AG20443 (cell line): ENCODE measurements at regions not wholly inside any gene's neighbourhood (a gene's known extent, or its start where the extent isn't known, plus 50 kb on each side); places are given as distances from the start of the nearest gene placed in this dataset.
"Not testable (repeated sequence)": the region's sequence is repeated elsewhere in the genome, so short reads cannot be mapped to it uniquely, and the experiment has no call there.

Experiments
- DNase-seq: peaks from one replicate; pipeline ENCODE4 v3.0.0; 2012; ENCODE audit warnings: low spot score, mixed read lengths

DNA sequence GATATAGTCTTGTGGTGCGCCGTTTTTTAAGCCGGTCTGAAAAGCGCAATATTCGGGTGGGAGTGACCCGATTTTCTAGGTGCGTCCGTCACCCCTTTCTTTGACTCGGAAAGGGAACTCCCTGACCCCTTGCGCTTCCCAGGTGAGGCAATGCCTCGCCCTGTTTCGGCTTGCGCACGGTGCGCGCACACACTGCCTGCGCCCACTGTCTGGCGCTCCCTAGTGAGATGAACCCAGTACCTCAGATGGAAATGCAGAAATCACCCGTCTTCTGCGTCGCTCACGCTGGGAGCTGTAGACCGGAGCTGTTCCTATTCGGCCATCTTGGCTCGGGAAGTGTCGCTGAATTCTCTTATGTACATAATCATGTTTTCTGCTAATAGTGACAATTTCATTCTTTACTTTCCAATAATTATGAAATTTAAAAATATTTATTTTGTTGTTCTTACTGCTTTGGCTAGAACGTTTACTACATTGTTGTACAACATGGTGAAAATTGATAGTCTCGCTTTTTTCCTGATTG is 61.2 kb upstream of the MINDY3 start:
- not testable (repeated sequence) for DNase-seq

DNA sequence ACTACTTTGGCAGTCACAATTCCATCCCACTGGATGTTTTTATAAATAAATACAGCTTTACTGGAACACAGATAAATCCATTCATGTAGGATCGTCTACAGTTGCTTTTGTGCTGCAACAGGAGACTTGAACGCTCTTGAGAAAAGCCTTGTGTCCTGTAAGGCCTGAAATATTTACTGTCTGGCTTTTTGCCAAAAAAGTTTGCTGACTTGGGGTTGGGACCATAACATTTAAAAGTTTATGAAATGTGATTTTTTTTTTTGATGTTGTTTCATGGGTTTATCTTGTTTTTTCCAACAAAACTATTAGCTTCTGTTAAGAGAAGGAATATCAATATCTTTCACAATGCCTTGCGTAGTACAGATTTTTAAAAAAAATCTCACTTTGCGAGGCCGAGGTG is 71.1 kb upstream of the MINDY3 start:
- no peak for DNase-seq

DNA sequence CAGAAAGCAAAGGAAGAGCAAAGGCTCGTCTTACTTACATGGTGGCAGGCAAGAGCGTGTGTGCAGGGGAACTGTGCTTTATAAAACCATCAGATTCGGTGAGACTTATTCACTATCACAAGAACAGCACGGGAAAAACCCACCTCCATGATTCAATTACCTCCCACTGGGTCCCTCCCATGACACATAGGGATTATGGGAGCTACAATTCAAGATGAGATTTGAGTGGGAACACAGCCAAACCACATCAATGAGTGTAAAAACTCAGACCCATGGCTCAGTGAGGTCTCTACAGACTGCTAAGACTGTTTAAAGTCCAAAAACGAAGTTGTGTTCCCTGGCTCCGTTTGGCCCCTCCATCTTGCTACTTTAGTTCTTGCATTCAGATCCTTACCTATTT is 79.2 kb upstream of the MINDY3 start:
- not testable (repeated sequence) for DNase-seq

DNA sequence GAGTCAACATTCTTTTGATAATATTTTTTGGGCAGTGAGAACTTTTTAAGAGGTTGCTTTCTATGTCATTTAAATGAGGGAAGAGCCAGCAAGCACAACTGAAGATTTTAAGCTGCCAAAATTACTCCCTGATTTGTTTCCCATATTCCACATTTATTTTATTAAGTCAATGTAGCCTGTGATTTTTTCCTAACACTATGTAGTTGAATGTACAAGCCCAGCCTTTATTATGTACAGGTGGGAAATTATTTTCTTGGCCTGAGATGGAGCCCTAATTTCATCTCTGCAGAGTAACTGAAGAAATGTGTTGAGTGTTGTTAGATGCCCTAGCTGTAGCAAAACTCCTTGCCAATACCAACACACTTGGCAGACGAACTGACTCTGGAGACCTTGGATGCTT is 83.1 kb upstream of the MINDY3 start:
- DNase-seq = no peak

DNA sequence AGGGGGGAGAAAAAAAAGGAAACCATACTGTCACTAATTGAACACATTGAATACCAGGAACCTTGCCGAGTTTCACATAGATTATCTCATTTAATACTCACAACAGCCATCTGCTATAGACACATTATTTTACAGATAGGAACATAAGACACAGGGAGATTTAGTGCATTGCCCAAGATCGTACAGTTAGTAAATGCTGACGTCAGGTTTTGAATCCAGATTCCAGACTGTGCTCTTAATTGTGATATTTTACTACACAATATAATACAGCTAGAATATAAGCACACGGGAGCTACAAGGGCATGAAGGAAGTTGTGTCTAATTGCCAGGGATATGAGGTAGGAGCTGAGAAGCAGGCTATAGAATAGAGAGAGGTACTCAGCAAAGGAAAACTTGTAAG is 93.9 kb upstream of the MINDY3 start:
- no peak for DNase-seq

DNA sequence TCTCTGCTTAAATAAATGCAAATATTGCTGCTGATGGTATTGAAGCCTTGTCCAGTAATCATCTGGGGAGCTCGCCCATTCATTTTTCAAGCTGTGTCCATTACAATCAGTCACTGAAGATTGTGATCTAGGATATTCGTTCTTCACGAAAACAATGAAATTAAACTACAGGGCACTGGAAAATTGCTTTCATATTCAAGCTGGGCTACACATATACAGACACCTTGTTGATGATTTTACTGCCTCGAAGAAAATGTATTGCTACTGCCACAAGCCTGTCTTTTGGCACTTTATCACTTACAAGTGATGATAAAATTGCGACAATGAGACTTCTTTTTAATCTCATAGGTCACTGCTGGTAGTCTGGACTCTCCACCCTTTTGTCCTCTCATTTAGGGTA is 100.0 kb upstream of the MINDY3 start:
- DNase-seq = no peak

DNA sequence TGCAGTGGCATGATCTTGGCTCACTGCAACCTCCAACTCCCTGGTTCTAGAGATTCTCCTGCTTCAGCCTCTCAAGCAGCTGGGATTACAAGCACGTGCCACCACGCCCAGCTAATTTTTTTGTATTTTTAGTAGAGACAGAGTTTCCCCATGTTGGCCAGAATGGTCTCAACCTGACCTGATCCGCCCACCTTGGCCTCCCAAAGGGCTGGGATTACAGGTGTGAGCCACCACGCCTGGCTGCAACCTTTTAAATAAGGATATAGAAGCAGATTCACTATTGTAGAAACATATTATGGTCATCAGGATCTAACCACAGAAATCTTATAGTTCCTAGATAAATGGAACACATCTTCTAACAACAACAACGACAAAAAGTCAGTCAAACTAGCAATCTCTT is 112.4 kb upstream of the MINDY3 start:
- not testable (repeated sequence) for DNase-seq

DNA sequence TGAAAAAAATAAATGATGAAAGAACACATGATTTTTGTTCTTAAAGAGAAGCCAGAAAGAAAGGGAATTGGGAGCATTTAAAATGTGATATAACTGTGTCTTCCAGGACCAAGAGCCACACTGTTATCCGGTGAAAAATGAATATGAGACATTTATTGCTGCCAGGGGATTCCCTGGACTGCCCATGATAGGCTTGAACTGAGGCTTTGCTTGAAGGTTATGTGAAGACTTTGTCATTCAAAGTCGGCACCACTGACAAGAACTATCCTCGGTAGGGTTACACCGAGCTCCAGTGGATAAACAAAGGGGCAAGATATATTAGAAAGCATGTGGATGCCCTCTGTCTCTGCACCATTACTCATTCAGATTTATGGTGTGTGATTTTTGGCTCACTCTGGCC is 125.4 kb upstream of the MINDY3 start:
- DNase-seq = no peak

DNA sequence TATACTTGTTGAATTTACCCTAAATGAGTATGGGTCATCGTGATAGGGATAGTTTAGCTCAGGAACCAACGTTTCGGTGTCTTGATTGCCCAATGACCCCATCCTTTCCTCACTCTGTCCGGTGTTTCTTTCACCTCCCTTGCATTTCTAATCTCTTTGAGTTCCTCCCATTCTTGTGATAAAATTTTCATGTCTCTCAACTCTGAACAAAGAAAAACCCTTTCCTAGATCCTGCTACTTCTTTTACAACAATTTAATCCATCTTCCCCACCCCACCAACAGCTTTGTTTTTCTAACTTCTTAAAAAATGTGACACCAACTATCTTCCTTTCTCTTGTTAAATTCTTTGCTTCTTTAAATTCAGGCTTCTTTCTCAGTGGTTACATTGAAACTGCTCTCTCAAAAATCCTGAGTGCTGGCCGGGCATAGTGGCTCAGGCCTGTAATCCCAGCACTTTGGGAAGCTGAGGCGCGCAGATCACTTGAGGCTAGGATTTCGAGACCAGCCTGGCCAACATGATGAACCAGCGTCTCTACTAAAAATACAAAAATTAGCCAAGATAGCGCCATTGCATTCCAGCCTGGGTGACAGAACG is 130.3 kb upstream of the MINDY3 start:
- DNase-seq = no peak

DNA sequence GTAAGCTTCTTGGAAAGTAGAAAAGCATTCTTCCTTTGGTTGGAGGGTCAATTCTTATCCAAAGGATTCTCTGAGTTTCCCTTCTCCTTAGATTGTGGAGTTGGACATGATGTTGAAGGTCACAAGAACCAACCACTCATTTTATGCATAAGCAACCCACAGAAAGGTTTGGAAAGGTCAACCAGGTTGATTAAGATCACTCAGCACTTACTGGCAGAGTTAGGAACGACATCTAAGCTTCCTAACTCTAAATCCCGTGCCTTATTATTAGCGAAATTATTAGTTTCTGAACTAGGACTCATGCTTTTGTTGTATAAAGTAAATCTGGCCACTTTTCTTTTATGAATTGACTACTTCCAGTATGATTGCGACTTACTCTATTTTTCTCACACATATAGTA is 137.0 kb upstream of the MINDY3 start:
- DNase-seq = no peak

DNA sequence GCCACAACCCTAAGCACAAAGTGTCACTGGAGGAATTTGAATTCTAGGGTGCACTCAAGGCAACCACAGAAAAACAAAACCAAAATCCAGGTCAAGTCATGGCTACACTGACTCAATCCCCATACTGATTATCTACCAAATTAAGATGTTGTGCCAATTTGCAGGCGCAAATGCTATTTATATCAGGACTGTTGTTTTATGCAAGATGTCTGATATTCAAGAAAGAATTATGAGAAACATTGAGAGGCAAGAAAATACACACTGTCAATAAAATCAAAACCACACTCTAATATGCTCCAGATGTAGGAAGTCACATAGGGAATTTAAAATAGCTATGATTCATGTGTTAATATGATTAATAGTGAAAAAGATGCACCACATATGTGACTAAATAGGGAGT is 141.3 kb upstream of the MINDY3 start:
- no peak for DNase-seq

DNA sequence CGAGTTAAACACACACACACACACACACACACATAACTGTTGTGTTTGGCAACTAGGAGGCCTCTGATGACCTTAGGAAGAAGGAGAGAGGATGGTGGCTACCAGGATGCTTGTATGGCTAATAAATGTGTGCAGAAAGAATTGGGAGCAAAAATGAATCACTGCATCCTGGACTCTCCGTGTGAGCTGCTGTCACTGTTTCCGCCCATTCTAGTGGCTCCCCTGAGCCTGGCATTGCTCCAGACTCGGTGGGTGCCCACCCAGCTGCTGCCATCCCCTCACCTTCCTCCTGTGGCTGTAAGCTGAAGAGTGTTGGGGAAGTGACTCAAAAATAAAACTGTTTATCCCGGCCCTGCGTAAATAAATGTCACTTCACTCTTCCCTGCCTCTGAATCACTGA is 149.5 kb upstream of the MINDY3 start:
- DNase-seq = no peak

DNA sequence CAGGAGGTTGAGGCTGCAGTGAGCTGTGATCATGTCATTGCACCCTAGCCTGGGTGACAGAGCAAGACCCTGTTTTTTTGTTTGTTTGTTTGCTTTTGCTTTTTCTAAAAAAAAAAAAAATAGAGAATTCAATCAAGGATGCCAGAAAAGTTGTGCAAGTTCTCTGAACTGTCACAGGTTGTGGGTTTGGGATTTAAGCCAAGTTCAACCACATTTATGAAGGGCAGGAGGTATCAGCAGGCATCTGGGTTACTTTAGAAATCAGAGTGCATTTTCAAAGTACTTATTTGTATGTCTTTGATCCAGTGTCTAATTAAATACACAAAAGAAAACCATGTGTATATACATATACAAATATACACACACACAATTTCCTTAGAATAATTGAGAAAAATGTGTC is 151.2 kb upstream of the MINDY3 start:
- no peak for DNase-seq

DNA sequence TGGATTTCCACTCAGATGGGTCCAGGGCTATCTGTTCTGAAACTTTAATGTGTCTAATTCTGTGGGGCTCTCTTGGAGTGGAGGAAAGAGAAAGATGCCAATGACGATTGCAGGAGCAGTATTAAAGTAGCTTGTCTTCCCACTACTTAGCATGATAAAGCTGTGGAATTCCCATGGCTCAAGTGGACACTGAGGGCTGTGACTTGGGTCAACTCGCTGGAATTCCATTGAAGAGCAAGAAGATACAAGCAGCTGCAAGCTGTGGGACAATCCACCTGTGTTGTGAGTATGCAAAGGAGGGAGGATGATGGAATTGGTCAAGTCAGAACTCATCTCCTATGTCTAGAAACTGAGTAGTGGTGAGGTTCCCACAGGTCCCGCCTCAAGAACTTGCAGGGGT is 154.2 kb upstream of the MINDY3 start:
- DNase-seq = no peak

DNA sequence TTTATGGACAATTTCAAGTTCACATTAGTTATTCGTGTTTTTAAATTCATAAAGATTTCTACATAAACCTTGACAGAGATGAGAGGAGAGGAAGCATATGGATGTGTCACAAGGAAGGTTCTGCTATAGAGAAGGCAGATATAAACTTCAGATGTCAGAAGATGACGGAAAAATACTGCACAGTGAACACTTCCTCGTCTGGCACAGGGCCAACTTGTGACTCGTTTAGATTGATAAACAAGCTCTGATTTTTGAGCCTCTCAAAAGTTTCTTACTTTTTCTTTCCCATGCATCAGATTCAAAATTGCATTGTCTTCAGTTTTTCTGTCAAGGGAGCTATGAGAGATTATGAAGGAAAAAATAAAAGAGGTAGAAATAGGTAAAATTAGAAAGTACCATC is 156.4 kb upstream of the MINDY3 start:
- DNase-seq = no peak

DNA sequence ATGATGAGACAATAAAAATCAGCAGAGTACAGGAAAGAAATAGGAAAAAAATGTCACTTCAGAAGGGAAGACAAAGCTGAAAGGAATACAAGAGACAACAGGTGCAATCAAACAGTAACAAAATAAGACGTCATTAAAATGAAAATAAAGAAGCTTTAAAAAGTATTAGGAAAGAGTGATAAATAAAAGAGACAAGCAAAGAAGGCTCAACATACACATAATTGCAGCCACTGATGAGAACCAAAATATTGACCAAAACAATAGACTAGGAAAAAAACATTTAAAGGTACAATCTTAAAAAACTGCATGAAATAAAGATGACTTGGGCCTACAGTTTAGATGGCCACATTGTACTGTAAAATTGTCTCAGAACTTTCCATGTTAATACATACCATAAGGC is 160.5 kb upstream of the MINDY3 start:
- no peak for DNase-seq

DNA sequence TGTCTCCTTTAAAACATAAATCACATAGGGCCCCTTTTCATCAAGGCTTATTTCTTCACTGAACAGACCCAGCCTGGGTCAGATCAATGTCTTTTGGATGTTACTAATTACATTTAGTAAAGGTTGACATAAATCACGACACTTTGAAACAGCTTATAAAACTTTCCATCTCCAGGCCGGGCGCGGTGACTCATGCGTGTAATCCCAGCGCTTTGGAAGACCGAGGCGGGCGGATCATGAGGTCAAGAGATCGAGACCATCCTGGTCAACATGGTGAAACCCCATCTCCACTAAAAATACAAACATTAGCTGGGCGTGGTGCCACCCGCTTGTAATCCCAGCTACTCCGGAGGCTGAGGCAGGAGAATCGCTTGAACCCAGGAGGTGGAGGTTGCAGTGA is 166.5 kb upstream of the MINDY3 start:
- not testable (repeated sequence) for DNase-seq

DNA sequence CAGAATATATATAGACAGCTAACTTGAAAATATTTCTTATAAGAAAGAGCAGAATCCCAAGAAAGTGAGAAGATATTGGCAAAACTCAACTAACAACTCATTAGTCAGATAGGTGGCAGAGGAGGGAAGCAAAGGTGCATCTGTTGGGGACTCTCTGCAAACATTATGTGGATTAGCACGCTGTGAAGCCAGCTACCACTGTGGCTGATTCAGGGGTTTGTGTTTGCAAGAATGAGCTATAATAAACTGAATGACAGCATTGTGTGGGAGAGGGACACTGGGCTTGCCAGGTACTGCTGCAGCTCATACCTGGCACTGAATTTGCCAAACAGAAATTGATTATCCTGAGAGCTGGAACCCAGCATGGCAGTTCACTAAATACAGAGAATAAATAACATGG is 170.3 kb upstream of the MINDY3 start:
- DNase-seq = no peak

DNA sequence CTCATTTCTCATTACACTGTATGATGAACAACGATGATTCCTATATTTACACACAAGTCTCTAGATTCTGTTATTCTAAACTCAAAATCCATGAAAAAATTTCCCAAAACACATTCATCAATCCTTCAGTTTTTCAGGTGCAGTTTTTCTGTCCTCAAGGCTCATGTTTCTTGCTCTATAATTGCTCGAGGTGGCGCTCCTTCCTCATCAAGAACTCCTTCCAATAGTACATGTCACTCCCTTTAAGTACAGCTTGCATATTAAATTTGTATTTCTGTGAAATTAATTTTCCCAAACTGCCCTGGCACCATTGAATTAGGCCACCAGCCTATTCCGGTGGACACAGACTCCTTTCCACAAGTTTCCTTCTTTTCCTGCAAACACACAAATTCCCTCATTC is 188.7 kb upstream of the MINDY3 start:
- DNase-seq = no peak

DNA sequence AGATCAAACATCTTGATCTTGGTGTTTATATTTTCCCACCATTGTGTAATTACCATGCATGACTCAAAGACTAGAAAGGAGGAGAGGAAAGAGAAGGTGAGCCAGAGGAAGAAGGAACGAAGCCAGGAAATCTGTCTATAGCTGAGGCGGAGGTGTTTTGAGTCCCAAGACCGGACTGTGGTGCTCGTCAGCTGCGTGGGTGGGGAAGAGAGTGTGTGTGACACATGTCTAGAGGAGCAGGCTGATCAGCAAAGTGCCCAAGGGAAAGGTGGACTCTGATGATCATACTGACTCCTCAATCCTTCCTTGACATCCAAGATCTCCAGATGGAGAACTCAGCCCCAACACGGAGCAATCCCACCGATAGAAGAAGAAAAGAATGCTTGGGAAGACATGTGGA is 189.5 kb upstream of the MINDY3 start:
- DNase-seq = no peak

DNA sequence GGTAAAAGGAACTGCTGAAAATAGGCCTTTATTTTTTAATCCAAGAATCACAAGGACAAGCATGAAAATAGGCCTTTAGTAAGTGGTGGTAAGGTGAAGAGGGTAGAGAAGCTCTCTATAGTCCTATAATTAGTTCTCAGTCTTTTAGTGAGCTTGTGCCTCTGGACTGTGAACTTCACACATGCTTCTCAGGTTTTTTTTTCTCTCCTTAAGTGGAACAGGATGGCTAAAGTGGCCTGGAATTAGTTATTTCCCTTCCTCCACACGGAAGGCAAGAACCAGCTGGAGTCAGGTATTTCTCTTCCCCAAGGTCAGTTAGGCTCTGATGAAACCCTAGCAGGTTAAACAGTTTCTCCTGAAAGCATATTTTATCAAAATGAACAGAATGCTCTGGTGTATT is 203.0 kb upstream of the MINDY3 start:
- DNase-seq = no peak

DNA sequence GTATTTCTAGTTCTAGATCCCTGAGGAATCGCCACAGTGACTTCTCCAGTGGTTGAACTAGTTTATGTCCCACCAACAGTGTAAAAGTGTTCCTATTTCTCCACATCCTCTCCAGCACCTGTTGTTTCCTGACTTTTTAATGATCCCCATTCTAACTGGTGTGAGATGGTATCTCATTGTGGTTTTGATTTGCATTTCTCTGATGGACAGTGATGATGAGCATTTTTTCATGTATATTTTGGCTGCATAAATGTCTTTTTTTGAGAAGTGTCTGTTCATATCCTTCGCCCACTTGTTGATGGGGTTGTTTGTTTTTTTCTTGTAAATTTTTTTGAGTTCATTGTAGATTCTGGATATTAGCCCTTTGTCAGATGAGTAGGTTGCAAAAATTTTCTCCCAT is 223.2 kb upstream of the MINDY3 start:
- not testable (repeated sequence) for DNase-seq

DNA sequence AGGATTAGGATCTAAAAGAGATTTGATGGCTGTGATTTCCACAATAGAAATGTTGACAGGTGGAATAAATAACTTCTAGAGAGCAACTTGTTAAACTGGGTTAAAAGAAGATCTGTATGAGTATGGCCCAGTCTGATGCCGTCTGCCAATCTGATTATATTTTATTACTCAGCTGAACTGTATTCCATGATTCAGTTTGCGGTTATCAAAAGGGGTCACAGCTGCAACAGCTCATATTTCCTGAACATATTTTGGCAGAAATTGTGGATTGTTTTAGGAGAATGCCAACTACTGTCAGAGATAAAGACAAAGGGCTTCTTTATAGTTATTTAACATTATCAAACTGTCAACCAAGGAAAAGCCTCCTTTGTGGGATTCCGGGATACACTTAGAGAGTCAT is 244.8 kb upstream of the MINDY3 start:
- no peak for DNase-seq

DNA sequence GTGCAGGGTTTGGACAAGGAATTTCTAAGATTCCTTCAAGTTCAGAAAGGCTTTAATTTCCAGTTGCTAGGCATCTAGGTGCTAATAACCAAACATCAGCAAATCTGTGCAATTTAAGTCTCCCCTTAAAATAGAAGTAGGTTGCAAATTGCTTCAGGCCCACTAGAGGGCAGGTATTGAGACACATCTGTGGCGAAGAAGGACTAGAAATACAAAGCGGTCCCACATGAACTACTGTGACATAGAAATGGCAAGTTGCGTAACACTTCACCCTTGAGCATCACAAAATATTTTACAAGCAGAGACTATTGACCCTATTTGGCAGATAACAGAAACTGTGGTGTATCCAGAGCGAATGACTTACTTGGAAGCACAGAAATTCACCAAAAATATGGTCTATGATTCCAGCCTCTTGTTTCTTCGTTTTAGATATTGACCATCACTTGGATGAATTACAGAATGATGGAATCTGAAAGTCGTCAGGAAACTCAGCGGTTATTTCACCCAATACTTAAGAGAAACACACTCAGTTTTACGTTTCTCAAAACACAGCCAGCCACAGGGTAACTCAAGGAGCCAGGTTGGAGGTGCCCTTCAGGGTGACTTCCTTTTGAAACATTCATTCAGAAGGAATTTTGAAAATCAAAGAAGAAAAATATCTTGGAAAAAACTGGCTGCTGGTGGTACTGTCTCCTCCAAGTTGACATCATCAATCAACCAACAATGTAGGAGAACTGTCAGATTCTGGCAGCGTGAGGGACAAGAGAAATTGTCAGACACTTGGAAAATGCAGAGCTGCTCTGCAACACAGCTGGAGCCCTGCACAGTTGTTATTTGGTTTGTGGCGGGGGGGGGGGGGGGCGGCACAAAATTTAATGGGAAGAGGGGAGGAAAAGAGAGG is 256.3 kb upstream of the MINDY3 start:
- peak; percentile 24 for DNase-seq
